ENCODE measurements at regions not wholly inside any gene's neighbourhood (a gene's known extent, or its start where the extent isn't known, plus 50 kb on each side); places are given as distances from the start of the nearest gene placed in this dataset.

- no peak for DNase-seq (ENCODE audit: low read depth)
- H3K4me3 ChIP-seq (ENCODE audit: low read length), result no peak overlapping the region
- no peak for TF ChIP-seq CTCF (conservative IDR thresholded peaks at IDR 0.05; ENCODE audit: low read depth, low read length)
These were observed 53.5 kb upstream of the FLT1 start for GRCh38 chr13:28548468-28548867.

- DNase-seq (ENCODE audit: low read depth), result no peak
- no peak overlapping the region for H3K4me3 ChIP-seq (ENCODE audit: low read length)
- no peak for TF ChIP-seq CTCF (conservative IDR thresholded peaks at IDR 0.05; ENCODE audit: low read depth, low read length)
These were observed 50.8 kb upstream of the FLT1 start for GRCh38 chr13:28545583-28546333.
